IgD-negative memory B cell (primary cell): ENCODE measurements at regions not wholly inside any gene's neighbourhood (a gene's known extent, or its start where the extent isn't known, plus 50 kb on each side); places are given as distances from the start of the nearest gene placed in this dataset.

Experiments
- H3K27ac Mint-ChIP-seq, 3 donors: one replicate each; pipeline ENCODE4 v1.8.0; 2020 to 2022; ENCODE audit warnings: mild to moderate bottlenecking in 3 of 3, mixed read lengths in 3 of 3, moderate library complexity in 1 of 3
- H3K27me3 Mint-ChIP-seq: one replicate; pipeline ENCODE4 v1.8.0; 2021; ENCODE audit warnings: mixed read lengths
- H3K36me3 Mint-ChIP-seq: one replicate; pipeline ENCODE4 v1.8.0; 2020; ENCODE audit warnings: mild to moderate bottlenecking, mixed read lengths
- H3K4me1 Mint-ChIP-seq, 3 donors: one replicate each; pipeline ENCODE4 v1.8.0; 2020 to 2022; ENCODE audit warnings: mixed read lengths in 3 of 3, mild to moderate bottlenecking in 1 of 3
- H3K4me3 Mint-ChIP-seq, 4 donors: one replicate each; pipeline ENCODE4 v1.8.0; 2020 to 2022; ENCODE audit warnings: mild to moderate bottlenecking in 4 of 4, mixed read lengths in 4 of 4, moderate library complexity in 3 of 4
- H3K9me3 Mint-ChIP-seq, 3 donors: one replicate each; pipeline ENCODE4 v1.8.0; 2020 to 2021; ENCODE audit warnings: mixed read lengths in 3 of 3, mild to moderate bottlenecking in 1 of 3

DNA sequence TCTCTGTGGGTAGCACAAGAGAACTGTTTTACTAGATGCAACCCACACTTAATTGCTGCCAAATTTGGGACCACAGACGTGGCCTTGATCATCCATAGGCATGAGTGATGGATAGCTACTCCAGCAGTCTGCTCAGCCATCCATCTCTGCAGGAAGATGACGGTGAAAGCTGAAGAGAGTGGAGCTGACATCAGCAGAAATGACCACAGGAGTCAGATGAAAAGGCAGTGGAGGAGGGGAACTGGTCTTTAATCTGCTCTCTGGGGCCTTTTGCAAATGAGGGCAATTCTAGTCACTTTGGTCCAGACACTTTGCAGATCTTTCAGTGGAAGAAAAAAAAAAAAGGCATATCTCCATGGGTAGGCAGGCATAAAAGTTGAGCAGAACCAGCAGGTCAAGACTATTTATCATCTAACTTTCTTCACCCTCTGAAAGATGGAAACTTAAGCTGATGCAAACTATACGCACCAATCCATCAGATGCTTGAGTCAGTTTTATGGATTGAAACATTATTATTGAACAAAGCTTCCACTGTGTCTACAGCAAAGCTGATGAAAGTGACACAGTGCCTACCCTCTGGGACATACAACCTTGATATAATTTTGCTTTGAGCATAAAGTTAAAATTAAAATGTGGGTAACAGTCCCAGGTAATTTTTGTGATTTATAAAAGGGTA is 281.6 kb upstream of the OBI1 start:
- no peaks in the 10 kb centered on the region for H3K4me1 Mint-ChIP-seq
- H3K27me3 Mint-ChIP-seq: peaks cover 4% of the 10 kb centered on the region
- no peak overlapping the region for H3K4me3 Mint-ChIP-seq
- no peaks in the 10 kb centered on the region for H3K36me3 Mint-ChIP-seq
- no peaks in the 10 kb centered on the region for H3K9me3 Mint-ChIP-seq
- H3K27ac Mint-ChIP-seq: no peak overlapping the region

GRCh38 chr13:78934336-78934735 is 275.4 kb upstream of the OBI1 start:
- Mint-ChIP-seq H3K36me3 (no peaks in the 10 kb centered on the region), H3K4me3 (no peak overlapping the region), H3K27me3 (peaks cover 7% of the 10 kb centered on the region), H3K9me3 (no peaks in the 10 kb centered on the region), H3K4me1 (no peaks in the 10 kb centered on the region), H3K27ac (no peak overlapping the region)

DNA sequence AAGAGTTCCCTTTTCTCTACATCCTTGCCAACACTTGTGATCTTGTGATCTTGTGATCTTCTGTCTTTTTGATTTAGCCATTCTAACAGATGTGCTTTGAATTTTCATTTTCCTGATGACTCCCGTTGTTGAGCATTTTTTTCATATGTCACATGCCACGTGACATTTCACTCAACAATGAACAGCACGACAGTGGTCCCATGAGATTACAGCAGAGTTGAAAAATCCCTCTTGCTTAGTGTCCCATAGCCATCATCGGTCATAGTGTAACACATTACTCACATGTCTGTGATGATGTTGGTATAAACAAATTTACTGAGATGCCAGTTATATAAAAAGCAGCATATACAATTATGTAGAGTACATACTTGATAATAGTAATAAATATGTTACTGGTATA is 256.1 kb upstream of the OBI1 start:
- H3K27me3 Mint-ChIP-seq: no peaks in the 10 kb centered on the region
- no peak overlapping the region for H3K27ac Mint-ChIP-seq
- H3K36me3 Mint-ChIP-seq: no peaks in the 10 kb centered on the region
- peaks cover 0 to 1% (median 0%) of the 10 kb centered on the region in 3 donors for H3K9me3 Mint-ChIP-seq
- no peak overlapping the region for H3K4me3 Mint-ChIP-seq
- peaks cover 0 to 2% (median 0%) of the 10 kb centered on the region in 3 donors for H3K4me1 Mint-ChIP-seq

DNA sequence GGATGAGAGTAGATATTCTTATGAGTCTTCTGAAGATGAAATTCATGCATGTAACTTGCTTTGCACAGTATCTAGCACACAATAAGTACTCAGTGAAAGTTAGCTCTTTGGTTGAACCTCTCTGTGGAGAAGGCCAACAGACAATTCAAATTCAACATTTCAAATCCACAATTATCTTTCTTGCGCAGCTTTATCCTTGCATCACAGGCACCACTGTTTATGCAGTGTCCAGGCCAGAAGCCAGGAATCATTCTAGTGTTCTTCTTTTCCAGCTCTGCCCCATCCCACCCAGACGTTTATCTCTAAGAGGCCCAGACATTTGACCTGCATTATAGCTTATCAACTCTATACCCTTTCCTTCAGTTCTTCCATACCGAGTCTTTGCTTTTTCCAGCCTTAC is 254.7 kb upstream of the OBI1 start:
- Mint-ChIP-seq H3K27me3 (no peaks in the 10 kb centered on the region), H3K27ac (no peak overlapping the region), H3K4me1 (no peaks in the 10 kb centered on the region), H3K4me3 (no peak overlapping the region), H3K9me3 (peaks cover 0 to 1% (median 0%) of the 10 kb centered on the region in 3 donors), H3K36me3 (no peaks in the 10 kb centered on the region)

DNA sequence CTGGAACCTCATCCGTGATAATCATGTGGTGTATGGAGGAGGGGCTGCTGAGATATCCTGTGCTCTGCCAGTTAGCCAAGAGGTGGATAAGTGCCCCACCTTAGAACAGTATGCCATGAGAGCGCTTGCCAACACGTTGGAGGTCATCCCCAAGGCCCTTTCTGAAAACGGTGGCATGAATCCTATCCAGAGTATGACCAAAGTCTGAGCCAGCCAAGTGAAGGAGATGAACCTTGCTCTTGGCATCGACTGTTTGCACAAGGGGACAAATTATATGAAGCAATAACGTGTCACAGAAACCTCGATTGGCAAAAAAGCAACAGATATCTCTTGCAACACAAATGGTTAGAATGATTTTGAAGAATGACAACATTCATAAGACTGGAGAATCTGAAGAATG is 251.2 kb upstream of the OBI1 start:
- Mint-ChIP-seq H3K27me3 (peaks cover 2% of the 10 kb centered on the region), H3K36me3 (no peaks in the 10 kb centered on the region)

DNA sequence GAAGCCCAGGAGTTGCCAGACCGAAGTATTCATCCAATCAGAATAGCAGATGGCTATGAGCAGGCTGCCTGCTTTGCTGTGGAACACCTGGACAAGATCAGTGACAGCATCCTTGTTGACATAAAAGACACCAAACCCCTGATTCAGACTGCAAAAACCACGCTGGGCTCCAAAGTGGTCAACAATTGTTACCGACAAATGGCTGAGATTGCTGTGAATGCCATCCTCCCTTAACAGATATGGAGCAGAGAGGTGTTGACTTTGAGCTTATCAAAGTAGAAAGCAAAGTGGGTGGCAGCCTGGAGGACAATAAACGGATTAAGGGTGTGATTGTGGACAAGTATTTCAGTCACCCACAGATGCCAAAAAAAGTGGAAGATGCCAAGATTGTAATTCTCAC is 250.3 kb upstream of the OBI1 start:
- H3K27ac Mint-ChIP-seq: no peak overlapping the region
- no peak overlapping the region for H3K4me3 Mint-ChIP-seq
- H3K4me1 Mint-ChIP-seq: no peaks in the 10 kb centered on the region
- peaks cover 4% of the 10 kb centered on the region for H3K27me3 Mint-ChIP-seq
- H3K36me3 Mint-ChIP-seq: no peaks in the 10 kb centered on the region
- H3K9me3 Mint-ChIP-seq: peaks cover 0 to 1% (median 0%) of the 10 kb centered on the region in 3 donors

More for the DNA sequence above, 251.2 kb upstream of the OBI1 start:
- peaks cover 0 to 1% (median 0%) of the 10 kb centered on the region in 3 donors for H3K9me3 Mint-ChIP-seq
- no peak overlapping the region for H3K4me3 Mint-ChIP-seq
- H3K4me1 Mint-ChIP-seq: no peaks in the 10 kb centered on the region
- H3K27ac Mint-ChIP-seq: no peak overlapping the region

DNA sequence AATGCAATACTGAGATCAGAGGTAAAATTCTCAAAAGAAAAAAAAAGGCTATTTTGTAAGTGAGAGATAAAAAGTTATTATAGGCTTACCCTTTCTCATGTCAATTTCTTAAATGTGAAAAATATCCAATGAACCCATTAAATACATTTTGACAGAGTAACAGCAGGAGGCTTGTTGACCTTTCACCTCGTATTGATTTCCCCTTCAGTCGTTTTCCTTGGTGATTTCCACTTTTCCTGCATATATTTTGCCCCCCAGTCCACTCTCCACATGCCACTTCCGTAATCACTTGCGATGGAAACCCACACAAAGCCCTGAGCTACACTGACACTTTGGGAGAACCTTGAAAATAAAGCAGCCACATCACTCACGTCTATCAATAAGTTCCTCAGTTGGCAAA is 248.1 kb upstream of the OBI1 start:
- Mint-ChIP-seq H3K36me3 (no peaks in the 10 kb centered on the region), H3K4me3 (peak overlapping the region in 1 of 4 donors; percentile 30), H3K4me1 (no peaks in the 10 kb centered on the region), H3K9me3 (peaks cover 0 to 2% (median 0%) of the 10 kb centered on the region in 3 donors), H3K27me3 (peaks cover 4% of the 10 kb centered on the region), H3K27ac (no peak overlapping the region)

GRCh38 chr13:78897200-78897599 is 238.2 kb upstream of the OBI1 start:
- H3K4me1 Mint-ChIP-seq: no peaks in the 10 kb centered on the region
- no peak overlapping the region for H3K27ac Mint-ChIP-seq
- H3K9me3 Mint-ChIP-seq: no peaks in the 10 kb centered on the region
- no peaks in the 10 kb centered on the region for H3K36me3 Mint-ChIP-seq
- H3K27me3 Mint-ChIP-seq: peaks cover 7% of the 10 kb centered on the region
- H3K4me3 Mint-ChIP-seq: no peak overlapping the region

DNA sequence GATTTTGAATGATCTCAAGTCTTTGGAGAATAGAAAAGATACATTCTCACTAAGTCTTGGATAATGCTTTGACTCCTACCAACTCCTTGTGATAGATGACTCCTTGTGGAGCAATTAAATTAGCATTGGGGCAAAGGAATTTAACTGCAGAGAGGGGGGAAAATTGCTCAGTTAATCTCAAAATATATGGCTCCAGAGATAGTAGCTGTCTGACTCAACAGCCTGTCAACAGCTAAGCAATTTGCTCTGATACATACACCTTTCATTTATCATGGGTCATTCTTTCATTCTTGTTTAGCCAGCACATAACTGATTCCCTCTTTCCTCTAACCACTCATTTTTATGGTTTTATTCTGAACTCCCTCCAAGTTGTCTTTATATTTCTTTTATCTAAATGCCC is 225.6 kb upstream of the OBI1 start:
- Mint-ChIP-seq H3K4me1 (no peaks in the 10 kb centered on the region), H3K4me3 (no peak overlapping the region), H3K36me3 (no peaks in the 10 kb centered on the region), H3K9me3 (no peaks in the 10 kb centered on the region), H3K27ac (no peak overlapping the region), H3K27me3 (peaks cover 14% of the 10 kb centered on the region)

DNA sequence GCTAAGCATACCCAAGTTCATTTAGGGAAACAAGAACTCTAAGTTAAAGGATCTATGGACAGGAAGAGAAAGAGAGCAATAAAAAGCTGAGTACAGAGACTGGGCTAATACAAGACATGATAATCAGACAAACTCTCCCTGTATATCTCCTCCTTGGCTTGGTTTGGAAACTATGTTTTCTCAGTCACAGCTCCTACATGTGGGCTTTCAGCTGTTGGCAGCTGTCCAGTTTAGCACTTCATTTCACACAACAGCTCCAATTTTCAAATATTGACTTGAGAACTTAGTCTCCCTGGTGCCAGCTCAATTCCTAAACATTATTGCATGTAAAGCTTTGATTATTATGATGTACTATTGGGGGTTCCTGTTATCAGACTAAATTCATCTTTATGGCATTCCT is 222.8 kb upstream of the OBI1 start:
- Mint-ChIP-seq H3K9me3 (peaks cover 0 to 2% (median 0%) of the 10 kb centered on the region in 3 donors), H3K36me3 (no peaks in the 10 kb centered on the region), H3K27ac (no peak overlapping the region), H3K4me1 (no peaks in the 10 kb centered on the region), H3K27me3 (peaks cover 14% of the 10 kb centered on the region), H3K4me3 (no peak overlapping the region)

DNA sequence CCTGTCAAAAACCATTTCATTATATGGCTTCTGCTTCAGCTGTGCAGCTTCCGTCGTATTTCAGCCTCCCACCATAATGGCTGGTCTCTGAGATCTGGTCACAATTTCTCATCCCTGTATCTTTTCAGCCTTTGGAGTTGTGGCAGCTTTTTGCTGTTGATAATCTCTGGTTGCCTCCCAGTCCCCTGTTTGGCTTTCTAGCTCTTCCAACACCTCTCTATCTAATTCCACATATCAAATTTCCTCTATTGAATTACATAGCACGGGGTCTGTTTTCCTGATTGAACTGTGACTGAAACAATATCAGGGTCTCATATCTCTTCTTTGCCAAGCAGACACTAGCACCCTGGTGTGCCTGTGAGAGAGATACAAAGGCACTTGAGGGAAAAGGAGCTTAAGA is 222.1 kb upstream of the OBI1 start:
- Mint-ChIP-seq H3K4me1 (no peaks in the 10 kb centered on the region), H3K4me3 (no peak overlapping the region)

DNA sequence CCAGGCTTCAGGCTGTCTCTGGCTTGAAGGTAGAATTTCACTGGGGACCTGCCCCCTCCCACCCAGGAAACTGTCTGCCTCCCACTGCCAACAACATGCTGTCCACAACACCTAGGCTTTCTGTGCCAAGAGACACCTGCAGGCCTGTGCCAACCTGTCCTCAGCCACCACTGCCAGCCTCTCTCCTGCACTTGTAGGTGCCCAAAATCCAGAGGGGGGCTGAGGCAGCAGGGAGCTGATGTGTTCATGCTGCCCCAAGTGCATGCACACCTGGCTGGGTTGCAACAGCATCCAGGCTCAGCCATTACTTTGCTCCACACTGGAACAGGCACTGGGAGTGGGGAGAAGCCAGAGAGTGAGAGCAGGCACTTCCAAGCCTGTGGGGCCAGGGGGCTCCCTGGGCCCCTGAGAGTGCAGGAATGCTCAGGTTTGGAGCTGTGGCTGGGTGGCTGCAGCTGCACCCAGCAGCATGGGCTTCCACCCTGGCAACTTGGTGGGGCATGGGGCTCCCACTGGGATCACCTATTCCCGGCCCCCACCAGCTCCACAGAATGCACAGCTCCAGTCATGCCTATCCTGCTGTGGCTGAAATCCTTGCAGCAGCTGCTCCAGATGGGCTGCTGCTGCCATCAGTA is 218.1 kb upstream of the OBI1 start:
- Mint-ChIP-seq H3K9me3 (peaks cover 0 to 2% (median 0%) of the 10 kb centered on the region in 3 donors), H3K27ac (no peak overlapping the region), H3K27me3 (no peaks in the 10 kb centered on the region)

More for the DNA sequence above, 222.1 kb upstream of the OBI1 start:
- peaks cover 14% of the 10 kb centered on the region for H3K27me3 Mint-ChIP-seq
- H3K27ac Mint-ChIP-seq: no peak overlapping the region
- peaks cover 0 to 2% (median 0%) of the 10 kb centered on the region in 3 donors for H3K9me3 Mint-ChIP-seq
- no peaks in the 10 kb centered on the region for H3K36me3 Mint-ChIP-seq

DNA sequence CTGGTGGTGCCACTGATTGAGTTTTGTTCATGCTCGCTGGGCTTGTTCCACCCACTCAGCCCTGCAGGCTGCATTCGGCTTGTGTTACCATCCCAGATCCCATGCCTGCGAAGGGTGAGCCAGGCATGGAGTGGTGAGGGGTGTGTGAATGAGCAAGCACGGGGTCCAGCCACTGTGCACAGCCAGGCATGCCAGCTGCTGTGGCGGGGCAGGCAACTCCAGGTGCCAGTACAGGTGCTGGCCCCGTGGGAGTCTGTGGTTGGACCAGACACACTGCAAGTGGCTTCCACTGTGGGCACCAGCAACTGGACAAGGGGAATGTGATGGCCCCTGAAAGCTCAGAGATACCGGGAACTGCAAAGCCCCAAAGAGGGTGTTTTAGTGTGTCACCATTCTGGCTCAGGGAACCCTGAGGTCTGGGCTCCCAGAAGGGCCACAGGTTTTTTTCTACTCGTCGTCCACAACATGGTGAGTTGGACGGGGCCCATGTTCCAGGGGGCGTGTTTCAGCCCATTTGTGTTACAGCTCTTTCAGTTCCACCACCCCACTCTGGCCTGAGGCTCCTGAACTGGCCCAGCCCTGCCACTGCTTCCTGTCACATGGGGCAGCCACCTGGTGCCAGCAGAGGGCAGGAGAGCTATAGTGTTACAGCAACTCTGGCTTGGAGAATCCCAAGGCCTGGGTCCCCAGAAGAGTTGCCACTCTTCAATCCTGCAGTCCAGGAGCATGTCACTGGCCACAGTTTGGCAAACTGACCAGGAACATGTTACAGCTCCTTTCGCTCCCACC is 217.0 kb upstream of the OBI1 start:
- Mint-ChIP-seq H3K9me3 (peaks cover 0 to 2% (median 0%) of the 10 kb centered on the region in 3 donors), H3K27me3 (peaks cover under 1% of the 10 kb centered on the region), H3K27ac (no peak overlapping the region), H3K36me3 (no peaks in the 10 kb centered on the region), H3K4me3 (no peak overlapping the region), H3K4me1 (peaks cover 0 to 1% (median 0%) of the 10 kb centered on the region in 3 donors)

More for the DNA sequence above, 218.1 kb upstream of the OBI1 start:
- Mint-ChIP-seq H3K4me3 (no peak overlapping the region), H3K4me1 (peaks cover 0 to 1% (median 0%) of the 10 kb centered on the region in 3 donors), H3K36me3 (no peaks in the 10 kb centered on the region)

- H3K36me3 Mint-ChIP-seq: no peaks in the 10 kb centered on the region
- no peak overlapping the region for H3K27ac Mint-ChIP-seq
- no peak overlapping the region for H3K4me3 Mint-ChIP-seq
- peaks cover 9% of the 10 kb centered on the region for H3K27me3 Mint-ChIP-seq
- no peaks in the 10 kb centered on the region for H3K9me3 Mint-ChIP-seq
- H3K4me1 Mint-ChIP-seq: no peaks in the 10 kb centered on the region
Observed at GRCh38 chr13:78868991-78869390, 210.0 kb upstream of the OBI1 start.

DNA sequence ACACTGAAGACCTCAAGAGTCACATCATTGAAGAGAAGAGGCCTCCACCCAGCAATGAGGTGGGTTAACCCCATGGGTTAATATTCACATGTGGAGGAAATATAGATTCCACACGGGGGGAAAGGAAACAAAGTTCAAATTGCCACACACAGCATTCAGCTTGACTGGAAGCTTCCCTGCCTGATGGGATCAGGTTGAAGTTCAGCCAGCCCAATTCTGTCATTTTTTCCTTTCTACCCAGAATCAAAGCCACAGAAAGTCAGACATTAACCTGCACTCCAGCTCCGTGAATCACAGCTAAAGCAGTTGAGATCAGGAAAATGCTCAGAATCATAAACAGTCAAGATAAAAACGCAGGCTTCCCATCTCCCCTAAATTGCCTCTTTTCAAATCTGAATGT is 208.7 kb upstream of the OBI1 start:
- H3K9me3 Mint-ChIP-seq: no peaks in the 10 kb centered on the region
- no peak overlapping the region for H3K27ac Mint-ChIP-seq
- H3K36me3 Mint-ChIP-seq: no peaks in the 10 kb centered on the region
- H3K27me3 Mint-ChIP-seq: peaks cover 9% of the 10 kb centered on the region
- H3K4me1 Mint-ChIP-seq: no peaks in the 10 kb centered on the region
- H3K4me3 Mint-ChIP-seq: no peak overlapping the region
